HepG2 (cell line): ENCODE measurements at regions not wholly inside any gene's neighbourhood (a gene's known extent, or its start where the extent isn't known, plus 50 kb on each side); places are given as distances from the start of the nearest gene placed in this dataset.

Experiments used
- CREB3 ChIP-seq: sonication (generic); formaldehyde crosslinking; IDR thresholded peaks from 2 replicates; pipeline ENCODE4 v1.5.0; 2020; ENCODE audit warnings: missing genetic modification reagents
- KDM5B ChIP-seq: sonication (generic); formaldehyde crosslinking; IDR thresholded peaks from 2 replicates; pipeline ENCODE4 v1.4.0; 2020; ENCODE audit warnings: missing genetic modification reagents, mild to moderate bottlenecking, borderline replicate concordance
- KLF15 ChIP-seq: sonication (generic); formaldehyde crosslinking; IDR thresholded peaks from 2 replicates; pipeline ENCODE4 v1.8.1; 2023; ENCODE audit warnings: borderline replicate concordance, mild to moderate bottlenecking, inconsistent platforms, missing genetic modification reagents, mixed read lengths
- MEIS2 ChIP-seq: sonication (generic); formaldehyde crosslinking; IDR thresholded peaks from 2 replicates; pipeline ENCODE4 v1.9.0; 2021; ENCODE audit warnings: mild to moderate bottlenecking, missing genetic modification reagents
- NFKBIZ ChIP-seq: IDR thresholded peaks from 2 replicates; pipeline ENCODE4 v1.6.1; 2018; ENCODE audit warnings: missing genetic modification reagents, missing compliant biosample characterization
- NR3C1 ChIP-seq: sonication (generic); formaldehyde crosslinking; IDR thresholded peaks from 2 replicates; pipeline ENCODE4 v1.4.0; 2020; ENCODE audit warnings: missing genetic modification reagents
- SMARCE1 ChIP-seq: fragments of 450-650 bp; IDR thresholded peaks from 2 replicates; pipeline ENCODE4 v1.6.1; 2017; ENCODE audit warnings: borderline replicate concordance
- TBX2 ChIP-seq: sonication (generic); formaldehyde crosslinking; IDR thresholded peaks from 2 replicates; pipeline ENCODE4 v1.5.0; 2020; ENCODE audit warnings: missing genetic modification reagents, mild to moderate bottlenecking, borderline replicate concordance
- TBX3 ChIP-seq: fragments of 450-650 bp; IDR thresholded peaks from 2 replicates; pipeline ENCODE4 v1.6.1; 2017; ENCODE audit warnings: antibody characterized with exemption, mild to moderate bottlenecking, inconsistent platforms, borderline replicate concordance
- U2AF1 ChIP-seq: fragments of 200-400 bp; formaldehyde crosslinking; optimal IDR thresholded peaks from 2 replicates; pipeline ENCODE3; 2017; ENCODE audit warnings: mild to moderate bottlenecking, low read depth, low read length
- ZMAT3 ChIP-seq: sonication (generic); formaldehyde crosslinking; conservative IDR thresholded peaks from 2 replicates; pipeline ENCODE4 v1.7.0; 2021; ENCODE audit warnings: missing genetic modification reagents
- ZNF350 ChIP-seq: sonication (generic); formaldehyde crosslinking; IDR thresholded peaks from 2 replicates; pipeline ENCODE4 v1.4.0; 2020; ENCODE audit warnings: mild to moderate bottlenecking, low read depth, missing genetic modification reagents, borderline replicate concordance
- ZNF576 ChIP-seq: sonication (generic); formaldehyde crosslinking; IDR thresholded peaks from 2 replicates; pipeline ENCODE4 v1.4.0; 2020; ENCODE audit warnings: mild to moderate bottlenecking, missing genetic modification reagents
- ZNF609 ChIP-seq: sonication (generic); formaldehyde crosslinking; IDR thresholded peaks from 2 replicates; pipeline ENCODE4 v1.4.0; 2020; ENCODE audit warnings: mild to moderate bottlenecking, missing genetic modification reagents, borderline replicate concordance
- ZNF776 ChIP-seq: sonication (generic); formaldehyde crosslinking; IDR thresholded peaks from 2 replicates; pipeline ENCODE4 v1.4.0; 2020; ENCODE audit warnings: mild to moderate bottlenecking, missing genetic modification reagents
- TF ChIP-seq, protein P1 (sequence below): sonication (generic); formaldehyde crosslinking; IDR thresholded peaks from 2 replicates; pipeline ENCODE4 v1.5.0; 2020; ENCODE audit warnings: missing genetic modification reagents
- TF ChIP-seq, protein P2 (sequence below): IDR thresholded peaks from 2 replicates; pipeline ENCODE4 v1.6.1; 2018; ENCODE audit warnings: missing genetic modification reagents, mild to moderate bottlenecking, missing compliant biosample characterization
- TF ChIP-seq, protein P3 (sequence below), 2 experiments: sonication (generic) in 1 of 2; formaldehyde crosslinking in 1 of 2; IDR thresholded peaks; 2 replicates each; pipeline versions ENCODE4 v1.5.1 to v1.6.1; 2011 to 2020; ENCODE audit warnings: borderline replicate concordance in 1 of 2, low read depth in 1 of 2, low read length in 1 of 2, mild to moderate bottlenecking in 1 of 2, missing genetic modification reagents in 1 of 2, moderate library complexity in 1 of 2

DNA sequence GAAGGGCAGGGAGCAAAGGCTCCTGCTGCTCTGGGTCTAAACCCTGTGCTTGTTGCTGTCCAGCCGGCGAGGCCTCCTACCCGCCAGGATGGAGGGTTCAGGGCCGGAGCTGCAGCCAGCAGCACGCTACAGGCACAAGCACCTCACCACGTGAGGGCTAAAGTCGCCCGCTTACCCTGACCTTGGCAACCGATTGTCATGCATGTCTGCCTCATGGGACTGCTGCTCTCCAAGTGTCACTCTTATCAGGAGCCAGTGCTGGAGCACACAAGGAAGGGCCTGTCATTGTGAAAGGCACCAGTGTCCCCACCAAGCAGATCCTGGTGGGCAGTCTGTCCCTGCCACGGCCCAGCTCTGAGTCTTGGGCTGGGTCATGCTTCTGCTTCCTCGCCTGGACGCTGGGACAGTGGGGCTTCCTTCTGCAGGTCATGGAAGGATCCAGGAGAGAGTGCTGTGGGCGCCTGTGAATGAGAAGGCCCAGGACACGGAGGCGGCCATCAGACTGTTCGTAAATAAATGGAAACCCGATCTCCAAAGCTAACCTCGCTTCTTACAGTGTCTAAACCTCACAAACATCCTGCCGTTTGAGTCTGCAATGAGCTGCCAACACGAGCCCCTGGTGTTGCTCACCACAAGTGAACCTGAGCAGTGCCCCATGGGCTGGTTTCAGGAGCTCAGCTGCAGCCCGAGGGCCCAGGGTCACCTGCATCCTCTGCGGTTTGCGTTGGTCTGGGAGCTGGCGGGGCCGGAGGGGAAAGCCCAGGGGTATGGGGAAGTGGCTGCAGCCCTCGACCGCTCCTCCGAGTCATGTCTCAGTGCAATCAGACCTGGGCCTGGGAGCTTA, 58.2 kb upstream of the RXRA start (continued):
- 0 out of 2 replicates have a peak, but pooled peaks have one; percentile 28 for TF ChIP-seq ZMAT3
- no peak for TF ChIP-seq U2AF1
- no peak for TF ChIP-seq TBX3
- no peak for TF ChIP-seq NR3C1
- TF ChIP-seq SMARCE1 = no peak
- TF ChIP-seq, protein P1, sequence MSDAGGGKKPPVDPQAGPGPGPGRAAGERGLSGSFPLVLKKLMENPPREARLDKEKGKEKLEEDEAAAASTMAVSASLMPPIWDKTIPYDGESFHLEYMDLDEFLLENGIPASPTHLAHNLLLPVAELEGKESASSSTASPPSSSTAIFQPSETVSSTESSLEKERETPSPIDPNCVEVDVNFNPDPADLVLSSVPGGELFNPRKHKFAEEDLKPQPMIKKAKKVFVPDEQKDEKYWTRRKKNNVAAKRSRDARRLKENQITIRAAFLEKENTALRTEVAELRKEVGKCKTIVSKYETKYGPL (CRISPR knock-in tag) = no peak
- no peak for TF ChIP-seq CREB3 (CRISPR knock-in tag)
- TF ChIP-seq KDM5B (CRISPR knock-in tag) = peak; percentile 67; the same call in 1 of the 2 replicates
- TF ChIP-seq, protein P2, sequence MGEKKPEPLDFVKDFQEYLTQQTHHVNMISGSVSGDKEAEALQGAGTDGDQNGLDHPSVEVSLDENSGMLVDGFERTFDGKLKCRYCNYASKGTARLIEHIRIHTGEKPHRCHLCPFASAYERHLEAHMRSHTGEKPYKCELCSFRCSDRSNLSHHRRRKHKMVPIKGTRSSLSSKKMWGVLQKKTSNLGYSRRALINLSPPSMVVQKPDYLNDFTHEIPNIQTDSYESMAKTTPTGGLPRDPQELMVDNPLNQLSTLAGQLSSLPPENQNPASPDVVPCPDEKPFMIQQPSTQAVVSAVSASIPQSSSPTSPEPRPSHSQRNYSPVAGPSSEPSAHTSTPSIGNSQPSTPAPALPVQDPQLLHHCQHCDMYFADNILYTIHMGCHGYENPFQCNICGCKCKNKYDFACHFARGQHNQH = 0 out of 2 replicates have a peak, but pooled peaks have one; percentile 16
- TF ChIP-seq ZNF576 (CRISPR knock-in tag) = no peak
- no peak; the same call in 1 of the 2 replicates for TF ChIP-seq ZNF350 (CRISPR knock-in tag)
- TF ChIP-seq, protein P3, sequence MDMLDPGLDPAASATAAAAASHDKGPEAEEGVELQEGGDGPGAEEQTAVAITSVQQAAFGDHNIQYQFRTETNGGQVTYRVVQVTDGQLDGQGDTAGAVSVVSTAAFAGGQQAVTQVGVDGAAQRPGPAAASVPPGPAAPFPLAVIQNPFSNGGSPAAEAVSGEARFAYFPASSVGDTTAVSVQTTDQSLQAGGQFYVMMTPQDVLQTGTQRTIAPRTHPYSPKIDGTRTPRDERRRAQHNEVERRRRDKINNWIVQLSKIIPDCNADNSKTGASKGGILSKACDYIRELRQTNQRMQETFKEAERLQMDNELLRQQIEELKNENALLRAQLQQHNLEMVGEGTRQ (IDR thresholded peaks at IDR 0.05; ENCODE audit: low read depth, low read length) = peak; percentile 17; the same call in 1 of the 2 replicates
- TF ChIP-seq, protein P3 (CRISPR knock-in tag; IDR thresholded peaks at IDR 0.05; ENCODE audit: borderline replicate concordance) = peak; percentile 46; the same call in 1 of the 2 replicates
- no peak for TF ChIP-seq KLF15 (CRISPR knock-in tag)
- no peak for TF ChIP-seq ZNF609
- TF ChIP-seq NFKBIZ (CRISPR knock-in tag) = no peak
- TF ChIP-seq TBX2 (CRISPR knock-in tag) = peak; percentile 35
- TF ChIP-seq ZNF776 (CRISPR knock-in tag) = no peak
- no peak for TF ChIP-seq MEIS2 (CRISPR knock-in tag)
